DMS 273 (cell line): ENCODE measurements at regions not wholly inside any gene's neighbourhood (a gene's known extent, or its start where the extent isn't known, plus 50 kb on each side); places are given as distances from the start of the nearest gene placed in this dataset.

Experiments used
- DNase-seq: peaks from one replicate; lab custom pipeline; 2025; ENCODE audit not compliant: unreplicated experiment; lab: John Stamatoyannopoulos, UW

GRCh38 chr7:46522354-46522906, 601.4 kb upstream of the IGFBP3 start:
- DNase-seq, result no peak

GRCh38 chr7:46518713-46519112, 597.6 kb upstream of the IGFBP3 start:
- no peak for DNase-seq

GRCh38 chr7:46515844-46516590, 594.9 kb upstream of the IGFBP3 start:
- no peak for DNase-seq

GRCh38 chr7:46513447-46513848, 592.4 kb upstream of the IGFBP3 start:
- DNase-seq, result no peak

- no peak for DNase-seq
Observed at GRCh38 chr7:46512891-46513413, 591.9 kb upstream of the IGFBP3 start.

- DNase-seq, result no peak
Observed at GRCh38 chr7:46511442-46512215, 590.6 kb upstream of the IGFBP3 start.

GRCh38 chr7:46508583-46508982, 587.5 kb upstream of the IGFBP3 start:
- DNase-seq, result no peak

GRCh38 chr7:46507560-46507959, 586.5 kb upstream of the IGFBP3 start:
- no peak for DNase-seq

GRCh38 chr7:46494441-46494840, 573.4 kb upstream of the IGFBP3 start:
- no peak for DNase-seq

- DNase-seq, result no peak
Observed at GRCh38 chr7:46494028-46494427, 573.0 kb upstream of the IGFBP3 start.

GRCh38 chr7:46493196-46493595, 572.1 kb upstream of the IGFBP3 start:
- no peak for DNase-seq

GRCh38 chr7:46492466-46492865, 571.4 kb upstream of the IGFBP3 start:
- no peak for DNase-seq

GRCh38 chr7:46490406-46490805, 569.3 kb upstream of the IGFBP3 start:
- DNase-seq, result no peak

- no peak for DNase-seq
Observed at GRCh38 chr7:46489106-46489505, 568.0 kb upstream of the IGFBP3 start.

- DNase-seq, result no peak
Observed at GRCh38 chr7:46488607-46489006, 567.5 kb upstream of the IGFBP3 start.

- no peak for DNase-seq
Observed at GRCh38 chr7:46486256-46487206, 565.5 kb upstream of the IGFBP3 start.

- DNase-seq, result no peak
Observed at GRCh38 chr7:46485481-46486065, 564.5 kb upstream of the IGFBP3 start.

GRCh38 chr7:46484906-46485305, 563.8 kb upstream of the IGFBP3 start:
- DNase-seq, result no peak

- no peak for DNase-seq
Observed at GRCh38 chr7:46480619-46481018, 559.5 kb upstream of the IGFBP3 start.

GRCh38 chr7:46479680-46480079, 558.6 kb upstream of the IGFBP3 start:
- DNase-seq, result no peak
